Urothelium cell line (cell line): ENCODE measurements at regions not wholly inside any gene's neighbourhood (a gene's known extent, or its start where the extent isn't known, plus 50 kb on each side); places are given as distances from the start of the nearest gene placed in this dataset.

Experiments used
- DNase-seq: peaks from one replicate; pipeline ENCODE4 v3.0.0; 2011; ENCODE audit warnings: low spot score, mixed read lengths
- FAIRE-seq: peaks from 2 replicates; lab custom pipeline; 2011; peaks lifted over from hg19 to GRCh38; lab: Jason Lieb, UNC

DNA sequence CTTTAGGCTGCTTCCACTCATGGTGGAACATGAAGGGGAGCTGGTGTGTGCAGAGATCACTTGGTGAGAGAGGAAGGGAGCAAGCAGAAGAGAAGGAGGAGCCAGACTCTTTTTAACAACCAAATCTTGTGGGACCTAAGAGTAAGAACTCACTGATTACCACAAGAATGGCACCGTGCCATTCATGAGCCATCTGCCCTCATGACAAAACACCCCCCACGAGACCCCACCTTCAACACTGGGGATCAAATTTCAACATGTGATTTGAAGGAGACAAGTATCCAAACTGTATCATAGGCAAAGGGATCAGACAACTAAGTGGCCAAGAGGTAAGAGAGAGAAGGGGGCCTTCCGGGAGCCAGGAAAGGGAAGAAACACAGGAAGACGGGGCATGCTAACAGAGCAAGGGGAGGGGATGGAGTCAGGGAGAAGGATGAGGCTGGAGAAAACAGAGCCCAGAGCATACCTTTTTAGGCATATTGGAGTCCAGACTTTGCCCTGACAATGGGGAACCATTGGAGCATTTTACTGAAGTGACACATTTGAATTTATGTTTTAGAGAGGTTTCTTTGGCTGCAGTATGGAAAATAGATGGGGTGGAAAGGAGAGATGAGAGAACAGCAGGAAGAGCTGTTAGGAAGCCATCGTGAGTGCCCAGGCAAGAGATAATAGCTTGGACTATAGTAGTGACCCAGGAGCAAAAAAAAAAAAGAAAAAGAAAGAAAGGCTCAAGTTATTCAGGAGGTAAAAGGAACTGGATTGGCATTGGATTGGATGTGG is 204.4 kb upstream of the NUDT4 start:
- DNase-seq: no peak
- no peak for FAIRE-seq

DNA sequence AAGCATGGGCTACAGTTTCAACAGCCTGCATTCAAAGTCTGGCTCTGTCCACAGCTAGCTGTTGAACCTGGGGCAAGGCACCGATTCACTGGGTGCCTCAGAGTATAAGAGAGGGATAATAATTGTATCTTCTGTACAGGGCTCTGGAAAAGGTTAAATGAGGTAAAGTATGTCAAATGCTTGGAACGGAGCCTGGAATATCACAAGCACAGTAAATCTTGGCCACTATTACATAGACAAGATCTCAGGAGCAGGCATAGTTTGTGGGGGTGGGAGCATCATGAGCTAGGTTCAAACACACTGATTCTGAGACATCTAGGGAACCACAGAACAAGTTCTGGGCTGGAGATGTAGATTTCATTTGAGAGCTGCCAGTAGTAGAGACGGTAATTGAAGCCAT is 203.7 kb upstream of the NUDT4 start:
- FAIRE-seq: no peak
- peak; percentile 7 for DNase-seq

DNA sequence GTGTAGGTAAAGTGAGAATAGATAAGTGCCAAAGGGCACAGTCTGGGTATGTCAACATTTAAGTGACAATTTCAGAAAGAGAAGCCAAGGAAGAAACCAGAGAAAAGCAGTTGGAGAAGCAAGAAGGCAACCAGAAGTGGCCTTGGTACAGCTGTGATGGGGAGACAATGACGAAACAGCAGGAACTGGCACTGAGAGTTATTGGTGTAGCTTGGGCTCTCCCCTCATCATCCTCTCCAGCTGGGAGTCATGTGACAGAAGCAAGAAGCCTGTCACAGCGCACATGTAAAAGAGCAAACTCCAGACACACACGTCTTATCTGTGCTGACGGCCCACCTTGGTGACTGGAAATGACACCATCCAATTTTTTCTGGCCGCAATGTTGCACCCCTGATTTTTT is 203.3 kb upstream of the NUDT4 start:
- FAIRE-seq: no peak
- no peak for DNase-seq

DNA sequence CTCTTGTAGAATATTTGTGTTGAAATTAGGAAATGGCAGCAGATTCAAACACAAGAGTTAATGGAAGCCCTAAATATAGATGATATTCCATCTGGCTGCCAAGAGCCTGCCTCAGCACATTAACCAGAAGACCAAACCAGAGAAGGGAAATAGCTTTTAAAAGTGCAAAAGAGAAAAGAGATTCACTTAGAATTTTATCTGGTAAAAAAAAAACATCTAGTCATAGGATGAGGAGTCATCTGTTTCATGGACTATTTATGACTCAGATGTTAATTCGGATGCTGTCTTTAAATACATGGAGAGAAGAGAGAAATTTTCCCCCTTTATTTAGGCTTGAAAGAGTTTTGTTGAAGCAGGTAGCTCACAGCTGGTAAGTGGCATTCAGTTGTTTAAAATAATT is 201.6 kb upstream of the NUDT4 start:
- DNase-seq: no peak
- FAIRE-seq: no peak

DNA sequence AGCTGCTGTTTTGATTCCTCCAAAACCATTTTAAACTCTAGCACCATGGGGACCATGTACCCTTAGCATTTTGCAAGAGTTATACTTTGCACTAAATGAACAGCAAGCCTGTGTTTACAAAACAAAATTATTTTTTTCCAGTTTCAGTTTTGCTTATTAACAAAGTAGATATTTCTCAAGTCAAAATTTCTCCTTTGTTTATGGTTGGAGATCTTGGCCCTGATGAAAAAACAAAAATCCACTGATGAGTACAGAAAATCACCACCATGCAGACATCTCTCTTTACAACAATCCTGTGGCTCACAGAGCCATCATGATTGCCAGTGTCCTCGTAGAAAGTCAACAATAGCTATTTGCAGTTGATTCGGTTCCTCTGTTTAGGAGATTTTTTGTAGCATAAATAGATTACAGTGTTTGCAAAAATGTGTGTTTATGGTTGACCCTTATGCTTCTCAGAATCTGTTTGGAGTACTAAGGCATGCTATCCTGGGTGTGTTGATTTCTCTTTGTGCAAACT is 201.1 kb upstream of the NUDT4 start:
- DNase-seq: no peak
- FAIRE-seq: no peak

DNA sequence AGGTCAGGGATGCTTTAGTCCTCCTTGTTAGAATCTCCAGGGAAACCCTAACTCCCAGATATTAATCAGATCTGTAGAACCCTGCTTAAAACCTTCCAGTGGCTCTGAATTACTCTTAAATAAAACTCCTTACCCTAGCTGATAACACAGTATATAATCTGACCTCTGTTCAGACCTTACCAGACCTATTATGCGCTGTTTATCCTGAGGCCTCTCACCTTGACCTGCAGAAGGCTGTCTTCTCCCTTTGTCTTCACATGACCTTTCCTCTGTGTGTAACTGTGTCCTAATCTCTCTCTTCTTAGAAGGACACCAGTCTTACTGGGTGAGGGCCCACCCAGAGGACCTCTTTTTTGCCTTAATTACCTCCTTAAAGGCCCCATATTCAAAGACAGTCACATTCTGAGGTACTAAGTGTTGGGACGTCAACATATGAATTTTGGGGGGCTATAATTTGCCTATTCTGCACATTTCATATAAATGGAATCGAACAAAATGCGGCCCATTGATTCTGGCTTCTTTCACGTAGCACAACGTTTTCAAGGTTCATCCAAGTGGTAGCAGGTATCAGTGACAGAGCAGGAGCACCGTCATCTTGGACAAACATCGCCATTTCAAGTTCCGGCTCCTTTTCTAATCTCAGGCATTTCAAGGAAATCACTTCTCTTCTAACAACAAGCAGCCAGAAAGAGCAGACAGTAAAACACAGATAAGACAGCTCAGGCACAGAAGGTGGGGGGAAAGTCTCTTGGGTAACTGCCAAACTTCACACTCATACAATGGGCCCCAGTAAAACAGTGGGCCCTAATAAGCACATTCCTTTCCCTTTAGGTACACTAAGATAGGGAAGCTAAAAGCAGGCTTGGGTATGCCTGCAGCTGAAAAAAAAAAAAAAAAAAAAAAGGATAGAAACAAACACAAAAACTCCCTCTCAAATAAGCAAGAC is 200.2 kb upstream of the NUDT4 start:
- DNase-seq (no peak), FAIRE-seq (no peak)

DNA sequence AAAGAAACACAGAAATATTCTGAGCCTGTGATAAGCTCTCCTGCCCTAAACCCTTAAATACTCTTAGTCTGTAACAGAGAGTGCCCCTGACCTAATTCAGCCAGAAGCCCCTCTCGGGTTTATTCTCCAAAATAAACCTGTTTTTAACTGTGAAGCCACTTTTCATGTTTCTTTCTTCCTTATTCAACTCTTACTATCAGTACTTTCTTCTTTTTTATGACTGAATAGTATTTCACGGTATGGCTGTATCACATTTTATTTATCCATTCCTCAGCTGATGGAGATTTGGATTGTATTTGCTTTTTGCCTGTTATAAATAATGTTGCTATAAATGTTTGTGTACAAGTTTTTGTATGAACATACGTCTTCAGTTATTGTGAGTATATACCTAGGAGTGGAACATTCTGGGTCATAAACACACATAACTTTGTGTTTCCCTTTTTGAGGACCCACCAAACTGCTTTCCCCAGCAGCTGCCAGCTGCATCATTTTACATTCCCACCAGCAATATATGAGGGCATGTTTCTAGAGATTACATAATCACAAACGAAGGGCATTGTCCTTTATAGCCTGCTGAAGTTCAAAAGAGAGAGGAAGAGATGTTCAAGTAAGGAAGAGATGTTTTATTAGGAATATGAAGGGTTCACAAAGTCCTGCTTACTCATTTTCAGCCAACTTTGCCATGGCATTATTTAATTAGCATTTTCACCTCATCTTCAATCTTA is 199.4 kb upstream of the NUDT4 start:
- DNase-seq (no peak), FAIRE-seq (no peak)

DNA sequence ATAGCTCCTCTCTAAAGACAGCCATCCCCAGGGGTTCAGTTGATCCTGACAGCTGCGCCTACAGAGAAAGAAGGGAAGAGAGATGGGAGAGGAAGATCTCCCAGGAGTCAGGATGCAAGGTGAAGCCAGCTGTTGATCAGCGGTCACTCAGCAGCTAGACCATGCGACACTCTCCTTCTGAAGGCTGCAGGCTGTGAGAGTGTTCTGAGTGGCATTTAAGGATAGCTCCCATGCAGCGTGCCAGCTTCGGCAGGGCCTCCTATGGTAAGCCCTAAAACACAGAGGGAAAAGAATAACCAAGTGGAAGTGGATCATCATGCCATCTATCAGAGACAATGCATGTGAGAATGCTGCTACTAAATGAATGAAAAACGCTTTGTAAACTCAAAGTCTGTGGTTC is 197.9 kb upstream of the NUDT4 start:
- no peak for FAIRE-seq

DNA sequence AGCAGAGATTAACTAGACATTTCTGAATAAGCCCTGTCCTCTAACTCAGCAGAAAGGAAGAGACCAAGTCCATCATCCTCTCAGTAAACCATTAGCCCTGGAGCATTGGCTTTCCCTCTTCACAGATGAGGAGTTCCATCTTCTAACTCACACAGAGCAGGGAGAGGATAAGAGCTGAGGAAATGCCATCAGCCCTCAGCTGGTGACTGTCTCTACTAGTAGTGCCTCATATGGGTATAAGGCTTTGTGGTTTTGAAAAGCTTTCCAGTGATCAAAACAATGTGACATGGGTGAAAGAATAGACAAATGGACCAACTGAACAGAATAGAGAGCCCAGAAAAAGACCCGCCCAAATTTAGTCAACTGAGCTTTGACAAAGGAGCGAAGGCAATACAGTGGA is 197.2 kb upstream of the NUDT4 start:
- FAIRE-seq: no peak
- DNase-seq: no peak

More for the DNA sequence above, 197.9 kb upstream of the NUDT4 start:
- no peak for DNase-seq

DNA sequence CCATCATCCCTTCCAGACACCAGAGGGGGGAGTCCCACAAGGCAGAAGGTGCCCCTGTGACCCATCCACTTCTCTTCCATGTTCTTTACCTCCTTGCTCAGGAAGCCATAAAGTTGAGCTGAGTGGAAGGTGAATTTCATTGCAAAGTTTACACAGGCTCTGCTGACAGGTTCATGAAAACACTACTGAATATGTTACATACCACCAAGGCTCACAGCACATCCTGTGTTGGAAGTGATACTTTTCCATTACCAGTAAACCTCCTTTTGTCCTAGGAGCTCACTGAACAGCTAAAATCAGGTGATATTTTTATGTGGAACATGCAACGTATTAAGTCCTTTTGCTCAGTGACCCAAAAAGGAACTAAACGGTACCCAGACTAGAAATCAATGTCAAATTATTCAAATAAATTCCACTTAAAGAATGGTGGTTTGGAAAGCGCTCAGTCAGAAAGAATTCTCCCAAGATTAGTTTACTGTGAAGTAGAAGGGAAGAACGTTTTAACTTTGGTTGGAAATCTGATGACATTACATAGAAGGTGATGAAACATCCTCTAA is 196.2 kb upstream of the NUDT4 start:
- no peak for FAIRE-seq
- no peak for DNase-seq

DNA sequence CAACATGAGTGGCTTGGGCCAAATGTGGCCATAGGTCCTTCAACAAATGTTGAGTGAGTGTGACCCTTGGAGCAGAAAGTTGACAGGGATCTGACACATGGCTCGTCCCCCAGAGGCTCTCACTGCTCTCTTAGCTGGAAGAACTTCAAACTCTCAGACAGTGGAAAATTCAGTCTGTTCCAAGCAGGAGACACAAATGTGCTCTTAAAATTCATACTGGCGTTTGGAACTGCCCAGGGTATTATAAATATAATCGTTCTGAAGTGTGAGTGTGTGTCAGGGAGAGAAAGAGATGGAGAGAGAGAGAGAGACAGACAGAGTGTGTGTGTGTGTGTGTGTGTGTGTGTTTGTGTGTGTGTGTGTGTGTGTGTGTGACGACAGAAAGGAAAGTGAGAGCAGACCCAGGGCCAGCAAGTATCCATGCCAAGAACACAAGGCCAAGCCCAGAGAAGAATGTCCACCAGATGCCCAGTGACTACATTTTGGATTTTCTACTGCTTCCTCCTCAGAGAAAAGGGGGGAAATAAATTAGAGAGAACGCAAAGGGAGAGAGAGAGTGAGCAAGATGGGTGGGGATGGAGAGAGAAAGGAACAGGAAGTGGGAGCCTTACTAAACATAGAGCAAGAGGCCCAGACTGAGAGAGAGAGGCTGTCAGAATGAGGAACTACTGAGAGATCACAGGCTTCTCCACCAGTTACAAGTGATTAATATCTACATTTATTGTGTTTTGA is 193.6 kb upstream of the NUDT4 start:
- FAIRE-seq: no peak
- DNase-seq: no peak

DNA sequence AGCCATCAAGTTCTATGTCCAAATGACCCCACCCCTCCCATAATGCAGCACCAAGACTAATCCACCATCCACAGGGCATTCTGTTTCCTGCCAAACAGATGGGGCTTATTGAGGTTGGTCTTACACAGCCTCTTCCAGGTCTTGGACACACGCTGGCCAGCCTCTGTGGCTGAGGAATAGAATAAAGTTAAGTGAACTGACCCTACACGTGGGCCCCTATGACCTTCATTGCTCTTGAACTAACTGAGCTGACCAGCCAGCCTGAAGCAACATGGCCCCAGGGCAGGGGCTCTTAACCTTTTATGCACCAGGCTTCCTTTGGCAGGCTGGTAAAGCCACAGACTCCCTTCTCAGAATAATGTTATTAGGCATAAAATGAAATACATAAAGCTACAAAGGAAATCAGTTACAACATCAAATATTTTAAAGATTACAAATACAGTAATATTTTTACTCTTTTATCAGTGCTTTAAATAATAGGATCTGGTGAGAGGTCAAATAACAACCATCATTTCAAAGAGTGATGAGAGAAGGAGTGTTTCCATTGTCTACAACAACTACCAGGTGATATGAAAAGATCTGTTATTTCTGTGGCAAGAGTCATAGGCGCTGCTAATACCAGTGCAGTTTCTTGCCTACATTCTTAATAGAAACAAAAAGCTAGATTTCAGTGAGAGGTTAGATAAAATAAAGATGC is 192.9 kb upstream of the NUDT4 start:
- no peak for FAIRE-seq

DNA sequence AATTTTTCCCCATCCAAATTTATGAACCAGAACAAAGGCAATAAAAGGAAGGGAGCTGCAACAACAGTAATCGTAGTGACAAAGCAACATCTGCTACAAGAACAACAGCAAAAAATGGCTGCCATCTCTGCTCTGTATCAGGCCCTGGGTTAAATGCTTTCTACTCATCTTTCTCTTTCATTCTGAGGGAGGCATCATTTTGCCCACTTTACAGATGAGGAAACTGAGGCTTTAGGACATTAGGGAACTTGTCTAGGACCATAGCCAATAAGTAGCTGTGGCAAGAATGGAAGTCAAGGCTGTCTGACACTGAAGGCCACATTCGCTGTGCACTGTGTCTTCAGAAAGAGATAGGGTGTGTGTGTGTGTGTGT is 192.4 kb upstream of the NUDT4 start:
- DNase-seq (no peak), FAIRE-seq (no peak)

More for the DNA sequence above, 192.9 kb upstream of the NUDT4 start:
- DNase-seq: no peak

DNA sequence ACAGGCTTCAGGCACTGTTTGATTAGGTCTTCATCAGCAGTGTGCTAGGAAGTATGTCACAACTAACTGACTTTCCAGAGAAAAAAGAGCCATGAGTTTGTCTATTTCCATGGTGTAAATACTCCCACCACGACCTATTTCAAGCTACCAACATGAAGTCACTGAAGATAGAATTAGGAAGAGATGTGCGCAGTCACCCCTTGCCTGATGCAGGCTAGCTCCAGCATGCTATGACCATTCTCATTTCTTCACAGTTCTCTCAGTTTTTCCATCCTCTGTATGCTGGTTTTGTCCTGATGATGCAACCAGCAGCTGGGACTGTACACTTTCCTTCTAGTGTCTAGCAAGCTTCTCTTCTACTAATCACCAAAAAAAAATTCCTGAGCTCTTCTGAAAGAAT is 191.6 kb upstream of the NUDT4 start:
- FAIRE-seq: no peak
- no peak for DNase-seq

DNA sequence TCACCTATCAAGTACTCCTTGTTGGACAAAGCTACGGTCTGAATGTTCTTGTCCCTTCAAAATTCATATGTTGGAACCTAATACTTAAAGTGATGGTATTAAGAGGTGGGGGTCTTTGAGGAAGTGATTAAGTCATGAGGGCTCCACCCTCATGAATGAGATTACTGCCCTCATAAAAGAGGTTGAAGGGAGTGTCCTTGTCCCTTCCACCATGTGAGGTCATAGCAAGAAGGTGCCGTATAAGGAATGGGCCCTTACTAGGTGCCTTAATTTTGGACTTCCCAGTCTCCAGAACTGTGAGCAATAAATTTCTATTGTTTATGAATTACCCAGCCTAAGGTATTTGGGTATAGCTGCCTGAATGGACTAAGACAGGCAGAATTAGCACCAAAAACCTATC is 191.1 kb upstream of the NUDT4 start:
- DNase-seq: no peak
- no peak for FAIRE-seq

DNA sequence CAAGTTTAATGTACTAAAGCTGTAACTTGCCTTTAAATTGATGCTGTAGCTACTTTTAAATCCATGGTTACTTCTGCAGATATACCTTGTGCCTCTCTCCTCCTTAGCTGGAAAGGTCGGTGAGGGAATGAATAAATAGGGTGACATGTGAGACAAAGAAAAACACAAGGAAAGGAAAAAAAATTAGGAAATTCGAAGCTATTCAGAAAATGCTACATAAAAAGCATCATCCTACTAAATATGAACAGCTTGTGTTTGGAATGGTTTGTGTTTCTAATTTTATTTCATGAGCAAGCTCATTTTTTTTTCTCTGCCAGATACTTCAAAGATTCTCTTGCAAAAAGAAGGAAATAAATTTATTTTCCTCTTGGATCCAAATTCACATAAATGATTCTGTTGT is 186.3 kb upstream of the NUDT4 start:
- DNase-seq (no peak), FAIRE-seq (no peak)

DNA sequence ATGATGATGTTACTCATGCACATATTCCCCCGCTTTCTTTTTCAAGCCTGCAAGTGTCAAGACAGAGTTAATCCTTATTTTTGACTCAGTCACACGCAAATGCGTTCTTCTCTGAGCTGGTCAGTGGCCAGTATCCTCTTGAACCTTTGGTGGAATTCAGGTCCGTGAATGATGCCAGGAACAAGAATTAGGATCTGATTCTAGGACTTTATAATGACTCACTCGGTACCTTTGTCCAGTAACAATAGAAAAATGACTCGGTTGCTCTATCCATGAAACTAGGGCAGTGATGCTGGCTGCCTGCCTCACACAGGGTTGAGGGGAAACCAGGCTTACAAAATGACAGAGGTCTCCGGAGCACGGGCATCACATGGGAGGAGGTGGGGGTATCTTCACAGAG is 185.8 kb upstream of the NUDT4 start:
- DNase-seq: no peak

DNA sequence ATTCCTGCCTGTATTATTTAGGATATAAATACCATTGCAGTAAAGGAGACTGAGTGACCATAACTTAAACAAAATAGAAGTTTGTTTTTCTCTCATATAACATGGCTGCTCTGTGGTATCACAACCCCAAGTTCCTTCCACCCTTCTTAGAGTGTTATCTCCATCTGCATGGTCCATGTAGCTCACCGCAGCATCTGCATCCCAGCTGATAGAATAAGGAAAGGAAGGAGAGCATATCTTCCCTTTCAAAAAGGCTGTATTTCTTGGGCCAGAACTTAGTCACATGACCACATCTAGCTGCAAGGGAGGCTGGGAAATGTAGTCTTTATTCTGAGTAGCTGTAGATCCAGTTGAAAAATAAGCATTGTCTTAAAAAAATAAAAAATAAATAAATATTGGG is 184.8 kb upstream of the NUDT4 start:
- FAIRE-seq (no peak), DNase-seq (no peak)

More for the DNA sequence above, 185.8 kb upstream of the NUDT4 start:
- FAIRE-seq: no peak

DNA sequence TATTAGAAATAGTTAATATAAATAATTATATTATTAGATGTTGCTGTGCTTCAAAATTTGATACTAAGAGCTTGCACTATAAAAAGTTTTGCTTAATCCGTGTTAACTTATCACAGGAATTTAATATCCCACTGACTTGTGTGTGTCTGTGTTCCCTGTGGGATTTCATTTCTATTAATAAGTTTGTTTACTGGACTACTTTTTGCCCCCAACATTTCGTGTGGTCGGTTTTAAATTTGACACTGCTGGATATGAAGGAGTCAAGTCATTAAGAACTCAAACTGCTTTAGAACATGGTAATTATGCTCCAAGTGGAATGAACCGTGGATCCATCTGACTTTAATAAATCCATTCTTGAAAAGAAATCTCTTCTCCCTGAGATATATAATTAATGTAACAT is 182.2 kb upstream of the NUDT4 start:
- DNase-seq (no peak), FAIRE-seq (no peak)
